Common myeloid progenitor, CD34-positive (primary cell): ENCODE measurements at regions not wholly inside any gene's neighbourhood (a gene's known extent, or its start where the extent isn't known, plus 50 kb on each side); places are given as distances from the start of the nearest gene placed in this dataset.

ENCODE experiments used
- CTCF ChIA-PET: fragments of 350-600 bp; sonication (Branson Sonifier 250); formaldehyde crosslinking; loops from one replicate; lab custom pipeline; 2021; ENCODE audit warnings: antibody characterized with exemption; lab: Charles Lee
- POLR2A ChIA-PET: fragments of 350-600 bp; sonication (Branson Sonifier 250); formaldehyde crosslinking; loops from one replicate; lab custom pipeline; 2021; ENCODE audit warnings: antibody characterized with exemption; lab: Charles Lee
- DNase-seq, 3 donors: peaks; one replicate each; pipeline versions ENCODE4 v3.0.0 to v3.0.0-alpha.2; 2013
- H3K27ac ChIP-seq, 2 experiments: 1 replicate in 1 of 2; 2 replicates in 1 of 2; pipeline ENCODE4 v1.7.0; 2013; ENCODE audit warnings: inconsistent platforms in 2 of 2, low read length in 2 of 2, mild to moderate bottlenecking in 2 of 2, low read depth in 1 of 2, moderate library complexity in 1 of 2; ENCODE audit not compliant: severe bottlenecking in 2 of 2, insufficient read depth in 1 of 2, poor library complexity in 1 of 2
- H3K27me3 ChIP-seq, 5 experiments: replicated peaks in 2 of 5; 1 replicate in 3 of 5; 2 replicates in 2 of 5; pipeline versions ENCODE4 v1.6.1 to v1.7.0; 2013; ENCODE audit warnings: low read length in 4 of 5, mild to moderate bottlenecking in 2 of 5, moderate library complexity in 2 of 5, inconsistent platforms in 1 of 5; ENCODE audit not compliant: insufficient read depth in 5 of 5, control insufficient read depth in 4 of 5
- H3K36me3 ChIP-seq, 4 experiments: 1 replicate in 2 of 4; 2 replicates in 2 of 4; pipeline versions ENCODE4 v1.6.1 to v1.7.0; 2013; ENCODE audit warnings: low read length in 3 of 4, control low read depth in 1 of 4, mild to moderate bottlenecking in 1 of 4; ENCODE audit not compliant: control insufficient read depth in 4 of 4, insufficient read depth in 4 of 4
- H3K4me1 ChIP-seq, 4 experiments: 1 replicate in 3 of 4; 2 replicates in 1 of 4; pipeline versions ENCODE4 v1.6.1 to v1.7.1; 2013; ENCODE audit warnings: low read length in 3 of 4, mild to moderate bottlenecking in 3 of 4, control low read depth in 1 of 4, inconsistent platforms in 1 of 4, moderate library complexity in 1 of 4; ENCODE audit not compliant: control insufficient read depth in 4 of 4, insufficient read depth in 4 of 4; ENCODE audit errors: control extremely low read depth in 1 of 4
- H3K4me3 ChIP-seq, 7 experiments: 1 replicate in 4 of 7; 2 replicates in 3 of 7; pipeline versions ENCODE4 v1.5.1 to v1.7.0; 2013; ENCODE audit warnings: mild to moderate bottlenecking in 7 of 7, low read length in 6 of 7, moderate library complexity in 6 of 7, inconsistent platforms in 2 of 7, low read depth in 2 of 7, control low read depth in 1 of 7; ENCODE audit not compliant: insufficient read depth in 4 of 7, control insufficient read depth in 1 of 7; ENCODE audit errors: extremely low read depth in 1 of 7
- H3K9me3 ChIP-seq, 5 experiments: 1 replicate in 4 of 5; 2 replicates in 1 of 5; pipeline versions ENCODE4 v1.6.1 to v1.7.1; 2013; ENCODE audit warnings: low read length in 4 of 5, mild to moderate bottlenecking in 2 of 5, inconsistent platforms in 1 of 5, low read depth in 1 of 5, moderate library complexity in 1 of 5; ENCODE audit not compliant: control insufficient read depth in 4 of 5, insufficient read depth in 2 of 5; ENCODE audit errors: control extremely low read depth in 1 of 5
- WGBS: methylation state at CpG from one replicate; pipeline ENCODE4 v1.1.5; 2013; ENCODE audit not compliant: insufficient coverage; 5-methylcytosine and 5-hydroxymethylcytosine counted together

DNA sequence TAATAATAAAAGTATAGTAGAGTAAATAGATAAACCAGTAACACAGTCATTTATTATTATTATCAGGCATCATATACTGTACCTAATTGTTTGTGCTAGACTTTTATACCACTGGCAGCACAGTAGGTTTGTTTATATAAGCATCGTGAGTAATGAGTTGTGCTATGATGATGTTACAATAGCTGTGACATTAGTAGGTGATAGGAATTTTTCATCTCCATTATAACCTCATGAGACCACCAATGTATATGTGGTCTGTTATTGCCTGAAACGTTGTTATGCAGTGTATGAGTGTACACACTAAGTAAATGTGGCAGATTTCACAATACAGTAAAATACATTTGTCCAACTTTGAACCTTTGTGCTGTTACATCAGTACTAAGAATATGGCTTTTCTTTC lies 72.7 kb upstream of the SPATA31D4 start:
- H3K4me1 ChIP-seq: no peaks in the 10 kb centered on the region
- ChIA-PET POLR2A (no interaction called here), CTCF (no interaction called here)
- H3K27ac ChIP-seq: no peak overlapping the region
- H3K36me3 ChIP-seq: no peaks in the 10 kb centered on the region
- WGBS: no CpG with 5 or more reads among the region's 2 CpGs
- H3K9me3 ChIP-seq: no peaks in the 10 kb centered on the region
- no peak for DNase-seq
- H3K27me3 ChIP-seq: no peaks in the 10 kb centered on the region
- H3K4me3 ChIP-seq: no peak overlapping the region

- Histone ChIP-seq H3K4me3 (no peak overlapping the region), H3K36me3 (no peaks in the 10 kb centered on the region), H3K27me3 (no peaks in the 10 kb centered on the region), H3K4me1 (no peaks in the 10 kb centered on the region), H3K9me3 (no peaks in the 10 kb centered on the region), H3K27ac (no peak overlapping the region)
- CTCF ChIA-PET: no interaction called here
- POLR2A ChIA-PET: no interaction called here
- WGBS: 100% methylated on average over 3 of the region's 6 CpGs
- DNase-seq: no peak
These were observed 69.4 kb upstream of the SPATA31D4 start for GRCh38 chr9:81858657-81859430.

DNA sequence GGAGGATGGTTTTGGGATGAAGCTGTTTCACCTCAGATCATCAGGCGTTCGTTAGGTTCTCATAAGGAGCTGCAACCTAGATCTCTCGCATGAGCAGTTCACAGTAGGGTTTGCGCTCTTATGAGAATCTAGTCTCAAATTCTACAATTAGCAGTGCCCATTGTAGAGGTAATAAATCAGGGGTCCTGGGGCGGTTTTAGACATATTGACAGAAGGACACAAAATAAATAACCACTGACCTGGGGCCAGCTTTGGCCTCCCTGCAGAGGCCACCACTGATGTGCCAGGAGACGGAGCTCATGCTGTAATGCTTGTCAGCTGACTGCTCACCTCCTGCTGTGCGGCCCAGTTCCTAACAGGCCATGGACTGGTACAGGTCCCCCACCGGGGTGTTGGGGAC lies 67.6 kb upstream of the SPATA31D4 start:
- 96% methylated on average over 7 of the region's 8 CpGs for WGBS
- no peaks in the 10 kb centered on the region for H3K27me3 ChIP-seq
- no peak overlapping the region for H3K27ac ChIP-seq
- CTCF ChIA-PET: no interaction called here
- H3K9me3 ChIP-seq: no peaks in the 10 kb centered on the region
- no peaks in the 10 kb centered on the region for H3K4me1 ChIP-seq
- POLR2A ChIA-PET: no interaction called here
- H3K36me3 ChIP-seq: no peaks in the 10 kb centered on the region
- no peak overlapping the region for H3K4me3 ChIP-seq
- no peak for DNase-seq

DNA sequence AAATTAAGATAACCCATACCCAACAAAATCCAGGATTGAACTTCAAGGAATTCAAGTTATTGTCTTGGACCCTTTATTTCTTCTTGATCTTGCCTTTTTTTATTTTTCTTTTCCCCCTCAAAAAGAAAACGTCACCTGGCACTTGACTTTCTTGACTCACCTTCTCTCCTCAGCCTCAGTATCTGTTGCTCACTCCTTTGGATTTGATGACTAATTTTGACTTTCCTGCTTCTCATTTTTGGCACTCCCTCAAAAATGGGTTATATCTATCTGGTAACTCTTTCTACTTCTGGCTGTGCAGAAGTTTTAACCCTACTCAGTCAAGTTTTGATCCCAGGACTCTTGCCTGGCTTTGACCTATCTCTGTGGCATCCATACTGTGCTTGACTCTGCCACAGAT lies 66.6 kb upstream of the SPATA31D4 start:
- H3K27ac ChIP-seq: no peak overlapping the region
- DNase-seq: no peak
- ChIA-PET CTCF (no interaction called here), POLR2A (no interaction called here)
- 75% methylated on average over 1 of the region's 1 CpG for WGBS
- no peak overlapping the region for H3K4me3 ChIP-seq
- H3K4me1 ChIP-seq: no peaks in the 10 kb centered on the region
- no peaks in the 10 kb centered on the region for H3K27me3 ChIP-seq
- no peaks in the 10 kb centered on the region for H3K36me3 ChIP-seq
- H3K9me3 ChIP-seq: no peaks in the 10 kb centered on the region

GRCh38 chr9:81868145-81868544 lies 60.1 kb upstream of the SPATA31D4 start:
- Histone ChIP-seq H3K4me3 (no peak overlapping the region), H3K4me1 (no peaks in the 10 kb centered on the region), H3K27me3 (no peaks in the 10 kb centered on the region), H3K9me3 (no peaks in the 10 kb centered on the region), H3K36me3 (no peaks in the 10 kb centered on the region), H3K27ac (no peak overlapping the region)
- DNase-seq: no peak
- ChIA-PET POLR2A (no interaction called here), CTCF (no interaction called here)
- 100% methylated on average over 1 of the region's 3 CpGs for WGBS

- ChIA-PET CTCF (no interaction called here), POLR2A (no interaction called here)
- Histone ChIP-seq H3K36me3 (no peaks in the 10 kb centered on the region), H3K9me3 (no peaks in the 10 kb centered on the region), H3K27ac (no peak overlapping the region), H3K4me1 (no peaks in the 10 kb centered on the region), H3K4me3 (no peak overlapping the region), H3K27me3 (no peaks in the 10 kb centered on the region)
- DNase-seq: no peak
- WGBS: 100% methylated on average over 1 of the region's 1 CpG
These were observed 56.5 kb upstream of the SPATA31D4 start for GRCh38 chr9:81871695-81872094.

DNA sequence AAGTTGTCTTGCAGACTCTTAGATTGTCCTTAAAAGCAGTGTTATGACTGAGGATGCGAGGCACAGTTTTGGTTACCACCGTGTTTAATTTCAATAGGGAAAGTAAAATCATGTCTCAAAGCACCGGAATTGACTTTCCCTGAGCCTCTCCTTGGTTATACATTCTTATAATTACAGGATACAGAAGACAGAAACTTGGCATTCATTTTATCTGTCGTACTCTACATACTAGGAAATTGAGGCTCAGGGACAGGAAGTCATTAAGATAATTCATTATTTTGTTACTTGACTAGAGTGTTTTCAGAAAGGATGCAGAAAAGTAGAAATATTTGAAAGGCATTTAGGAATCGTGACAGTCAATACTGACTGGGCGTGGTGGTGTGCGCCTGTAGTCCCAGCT lies 54.0 kb upstream of the SPATA31D4 start:
- ChIA-PET CTCF (no interaction called here), POLR2A (no interaction called here)
- Histone ChIP-seq H3K9me3 (no peaks in the 10 kb centered on the region), H3K27me3 (no peaks in the 10 kb centered on the region), H3K4me1 (no peaks in the 10 kb centered on the region), H3K4me3 (no peak overlapping the region), H3K27ac (no peak overlapping the region), H3K36me3 (no peaks in the 10 kb centered on the region)
- 90% methylated on average over 2 of the region's 7 CpGs for WGBS
- DNase-seq: no peak
